GM12864 (cell line): ENCODE measurements at regions not wholly inside any gene's neighbourhood (a gene's known extent, or its start where the extent isn't known, plus 50 kb on each side); places are given as distances from the start of the nearest gene placed in this dataset.

Experiments used
- DNase-seq: peaks from one replicate; pipeline ENCODE4 v3.0.0-alpha.2; 2011; ENCODE audit warnings: low read depth
- H3K4me3 ChIP-seq: 2 replicates; pipeline ENCODE4 v1.5.1; 2011; ENCODE audit warnings: mild to moderate bottlenecking, low read depth, low read length, control low read depth
- CTCF ChIP-seq: IDR thresholded peaks from 2 replicates; pipeline ENCODE4 v1.5.1; 2011; ENCODE audit warnings: low read depth, mild to moderate bottlenecking, moderate library complexity, low read length, control low read depth, inconsistent platforms; ENCODE audit errors: missing control alignments

GRCh38 chr17:77611791-77612502 is 346.6 kb upstream of the TNRC6C start:
- DNase-seq, result no peak
- no peak overlapping the region for H3K4me3 ChIP-seq
- no peak for TF ChIP-seq CTCF

GRCh38 chr17:77613218-77613617 is 345.3 kb upstream of the TNRC6C start:
- DNase-seq, result no peak
- TF ChIP-seq CTCF, result no peak
- no peak overlapping the region for H3K4me3 ChIP-seq

GRCh38 chr17:77613627-77614026 is 344.9 kb upstream of the TNRC6C start:
- no peak for TF ChIP-seq CTCF
- H3K4me3 ChIP-seq, result no peak overlapping the region
- DNase-seq, result no peak

GRCh38 chr17:77615703-77616253 is 342.7 kb upstream of the TNRC6C start:
- H3K4me3 ChIP-seq, result no peak overlapping the region
- no peak for TF ChIP-seq CTCF
- no peak for DNase-seq

- no peak overlapping the region for H3K4me3 ChIP-seq
- DNase-seq, result no peak
- TF ChIP-seq CTCF, result no peak
Measured at GRCh38 chr17:77616254-77616731, 342.2 kb upstream of the TNRC6C start.

- H3K4me3 ChIP-seq, result no peak overlapping the region
- DNase-seq, result no peak
- no peak for TF ChIP-seq CTCF
Measured at GRCh38 chr17:77617516-77617915, 341.0 kb upstream of the TNRC6C start.

- no peak for DNase-seq
- TF ChIP-seq CTCF, result no peak
- no peak overlapping the region for H3K4me3 ChIP-seq
Measured at GRCh38 chr17:77618173-77618572, 340.3 kb upstream of the TNRC6C start.
